HG03460 (cell line): ENCODE measurements at regions not wholly inside any gene's neighbourhood (a gene's known extent, or its start where the extent isn't known, plus 50 kb on each side); places are given as distances from the start of the nearest gene placed in this dataset.

Source experiments
- ATAC-seq: cut with Tn5 transposase; IDR thresholded peaks from one replicate; pipeline ENCODE4 v1.9.1; 2021; ENCODE audit not compliant: unreplicated experiment

DNA sequence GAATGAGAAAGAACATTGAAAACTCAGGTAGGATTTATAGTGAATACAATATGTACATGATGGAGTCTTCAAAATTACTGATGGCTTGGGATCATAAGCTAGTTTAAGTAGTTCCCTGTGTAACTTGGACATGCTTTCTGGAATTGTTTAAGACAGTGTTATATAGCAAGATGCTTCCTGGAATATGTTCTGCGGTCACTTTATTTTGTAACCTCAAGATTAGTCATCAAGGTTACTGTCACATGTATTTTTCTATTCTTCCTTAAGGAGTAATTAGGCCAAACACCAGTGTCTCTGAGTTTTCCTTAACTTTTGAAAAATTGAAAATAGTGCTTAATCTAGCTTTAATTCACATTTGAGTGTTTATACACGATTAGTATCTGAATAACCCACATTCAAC, 760.3 kb upstream of the ARRDC4 start:
- ATAC-seq = no peak

DNA sequence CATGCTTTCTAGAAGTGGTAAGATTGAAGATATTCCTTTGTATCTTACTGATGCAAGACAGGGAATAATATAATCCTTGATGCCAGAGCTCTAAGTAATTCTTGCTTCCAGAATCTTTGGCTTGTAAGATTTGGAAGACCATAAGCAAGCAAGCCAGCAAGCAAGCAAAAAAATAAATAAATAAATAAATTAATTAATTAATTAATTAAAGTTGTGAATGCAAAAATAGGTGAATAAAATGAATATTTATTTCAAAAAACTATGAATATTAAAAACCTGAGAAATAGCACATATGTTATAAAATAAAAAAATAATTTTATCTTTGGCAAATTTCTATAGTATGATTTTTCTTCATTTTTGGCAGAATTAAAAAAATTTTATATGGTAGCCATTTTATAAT, 750.2 kb upstream of the ARRDC4 start:
- ATAC-seq = no peak

DNA sequence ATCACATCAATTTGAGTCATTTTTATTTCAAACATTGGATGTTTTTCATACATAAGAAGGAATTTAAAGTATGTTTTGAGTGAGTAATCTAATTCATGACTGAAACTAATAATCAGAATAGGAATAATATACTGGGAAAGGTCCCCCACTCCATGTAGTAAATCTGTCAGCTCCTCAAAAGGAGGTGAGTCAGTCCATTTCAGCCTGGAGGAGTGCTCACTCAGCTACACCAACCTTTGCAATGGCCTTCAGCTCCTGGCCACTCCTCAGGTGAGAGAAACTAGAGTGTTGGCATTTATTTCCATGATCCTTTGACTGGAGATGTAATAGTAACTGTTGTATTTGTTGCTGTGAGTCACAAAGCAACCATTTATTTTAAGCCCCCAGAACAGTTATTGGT, 744.9 kb upstream of the ARRDC4 start:
- ATAC-seq = no peak

DNA sequence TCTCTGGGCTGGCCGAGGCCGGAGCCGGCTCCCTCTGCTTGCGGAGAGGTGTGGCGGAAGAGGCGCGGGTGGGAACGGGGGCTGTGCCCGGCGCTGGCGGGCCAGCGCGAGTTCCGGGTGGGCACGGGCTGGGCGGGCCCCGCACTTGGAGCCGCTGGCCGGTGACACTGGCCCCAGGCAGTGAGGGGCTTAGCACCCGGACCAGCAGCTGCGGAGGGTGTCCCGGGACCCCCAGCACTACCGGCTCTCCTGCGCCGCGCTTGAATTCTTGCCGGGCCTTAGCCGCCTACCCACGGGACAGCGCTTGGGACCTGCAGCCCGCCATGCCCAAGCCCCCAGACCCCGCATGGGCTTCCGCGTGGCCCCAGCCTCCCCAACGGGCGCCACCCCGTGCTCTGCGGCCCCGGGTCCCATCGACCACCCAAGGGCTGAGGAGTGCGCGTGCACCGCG, 736.3 kb upstream of the ARRDC4 start:
- no peak for ATAC-seq

DNA sequence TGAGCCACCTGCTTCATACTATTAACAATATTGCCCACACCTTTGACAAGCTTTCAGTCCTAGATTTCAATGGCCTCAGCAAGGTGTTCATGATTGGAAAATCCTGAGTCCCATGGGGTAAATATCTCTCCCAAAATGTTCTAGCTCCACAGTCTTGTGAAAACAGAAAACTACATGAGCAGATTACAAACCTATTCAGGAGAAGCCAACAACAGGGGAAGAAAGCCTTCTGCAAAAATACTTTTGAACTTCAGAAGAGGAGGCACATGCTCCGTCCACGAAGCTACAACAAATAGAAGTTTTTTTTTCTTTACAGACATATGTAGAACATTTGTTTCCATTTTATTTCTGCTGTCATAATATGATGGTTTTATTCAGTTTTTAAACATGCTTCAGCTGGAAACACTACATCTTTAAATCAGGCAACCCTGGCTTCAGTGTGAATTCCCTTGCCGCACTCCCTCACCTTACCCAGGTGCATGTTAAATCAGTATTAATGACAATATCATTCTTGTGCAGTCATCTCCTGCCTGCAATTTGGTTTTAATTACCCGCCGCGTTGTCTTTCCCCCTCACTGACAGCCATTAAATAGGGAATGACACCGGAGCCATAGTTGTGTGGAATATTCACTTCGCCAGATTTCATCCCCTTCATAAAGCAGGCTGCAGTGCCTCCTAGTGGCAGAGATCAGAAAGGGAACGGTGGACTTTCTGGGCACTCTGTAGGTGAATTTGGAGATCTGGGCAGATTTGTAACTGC, 725.5 kb upstream of the ARRDC4 start:
- no peak for ATAC-seq

DNA sequence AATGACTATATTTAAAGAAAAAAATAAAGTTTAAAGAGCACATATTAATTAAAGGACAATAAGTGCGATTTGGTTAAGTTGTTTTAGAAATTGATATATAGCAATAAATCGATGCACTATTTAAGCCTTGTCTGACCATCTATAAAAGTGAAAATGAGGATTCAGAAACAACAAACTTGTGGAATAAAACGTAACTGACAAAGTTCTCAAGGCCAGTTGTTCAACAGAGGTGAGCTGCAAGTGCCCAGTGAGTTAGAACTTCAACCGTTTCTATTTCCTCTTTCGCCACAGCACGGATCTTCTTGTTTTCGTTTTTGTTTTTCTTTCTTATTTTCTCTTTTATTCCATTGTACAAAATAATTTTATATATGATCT, 724.9 kb upstream of the ARRDC4 start:
- ATAC-seq = no peak

DNA sequence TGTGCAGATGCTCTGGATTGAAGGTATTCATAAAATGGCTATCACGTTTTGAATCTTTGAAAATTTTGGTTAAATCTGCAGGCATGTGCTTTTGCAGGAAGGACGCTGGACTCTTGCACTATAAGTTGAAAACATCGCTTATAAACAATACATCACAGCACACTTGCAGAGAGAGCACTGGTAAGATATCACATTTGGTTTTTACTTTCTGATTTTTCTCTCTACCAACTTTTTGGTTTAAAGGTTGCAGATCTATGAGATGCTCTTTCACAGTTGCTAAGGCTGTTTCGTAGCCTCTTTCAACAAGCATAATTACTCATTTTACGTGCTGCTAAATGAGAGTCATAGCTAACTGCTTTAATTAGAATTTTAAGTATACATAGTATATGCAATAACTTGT, 724.4 kb upstream of the ARRDC4 start:
- ATAC-seq = no peak

DNA sequence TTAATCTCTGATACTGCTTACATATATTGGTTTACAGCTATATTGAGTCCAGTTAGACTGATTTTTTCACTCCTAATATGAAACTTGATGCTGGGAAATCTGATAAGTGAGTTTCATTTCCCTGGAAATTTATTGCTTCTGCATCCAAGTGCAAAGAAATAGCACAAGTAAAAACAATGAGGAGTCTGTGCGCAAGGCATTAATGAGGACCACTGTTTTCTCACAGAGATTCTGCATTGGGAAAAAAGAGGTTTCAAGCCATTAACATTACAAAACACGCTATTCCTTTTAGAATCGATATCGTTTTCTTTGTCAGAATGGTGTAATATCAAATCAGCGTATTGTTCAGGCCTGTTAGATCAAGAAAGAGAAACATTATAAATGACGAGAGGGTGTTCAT, 723.3 kb upstream of the ARRDC4 start:
- ATAC-seq = no peak

DNA sequence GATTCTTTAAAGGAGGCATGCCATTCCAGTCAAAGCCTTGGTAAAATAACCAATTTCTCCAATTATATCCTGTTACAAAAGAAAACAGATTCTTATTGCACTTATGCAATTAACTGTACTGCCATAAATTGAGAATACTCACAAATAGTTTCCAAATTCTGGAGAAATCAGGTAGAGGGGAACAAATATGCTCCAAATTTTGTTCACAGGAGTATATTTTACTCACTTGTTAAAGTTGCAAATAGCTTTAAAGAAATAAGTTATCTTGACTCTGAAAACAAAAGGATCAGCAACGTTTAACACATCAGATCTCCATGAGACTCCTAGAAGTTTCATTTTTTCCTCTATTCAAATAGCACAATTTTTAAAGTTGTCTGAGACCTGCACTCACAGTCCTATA, 712.1 kb upstream of the ARRDC4 start:
- no peak for ATAC-seq

DNA sequence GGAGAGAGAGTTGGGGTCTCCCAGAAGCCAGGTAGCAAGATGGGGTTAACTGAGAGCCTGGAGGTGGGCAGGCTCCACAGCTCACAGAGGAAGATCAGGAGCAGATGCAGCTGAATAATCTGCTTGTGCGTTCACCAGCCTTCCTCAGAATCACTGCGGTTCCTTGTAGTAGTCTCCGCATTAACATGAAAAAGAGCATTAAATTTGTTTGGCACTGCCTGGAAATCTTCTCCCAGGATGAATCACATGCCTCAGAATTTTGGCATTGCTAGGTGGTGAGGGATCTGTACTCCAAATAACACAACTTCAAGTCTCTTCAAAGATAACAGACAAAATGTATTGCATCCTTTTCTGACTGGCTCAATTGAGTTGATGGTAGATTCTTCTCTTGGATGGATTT, 700.6 kb upstream of the ARRDC4 start:
- ATAC-seq = no peak

DNA sequence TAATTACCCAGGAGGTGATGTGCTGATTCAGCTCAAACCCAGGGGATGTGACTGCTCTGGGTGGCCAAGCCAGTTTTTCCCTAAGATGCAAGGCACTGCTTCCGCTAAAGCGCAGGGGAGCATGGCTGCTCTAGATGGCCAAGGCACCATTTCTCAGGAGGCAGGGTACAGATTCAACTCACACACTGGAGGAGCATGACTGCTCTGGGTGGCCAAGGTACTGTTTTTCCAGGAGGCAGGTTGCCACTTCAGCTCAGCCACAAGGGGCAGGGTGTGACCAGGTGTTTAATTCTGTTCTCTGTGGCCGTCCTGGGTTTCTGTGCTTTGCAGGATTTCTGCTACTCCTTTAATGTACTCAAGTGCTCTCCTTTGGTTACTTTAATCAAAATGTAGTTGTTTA, 659.3 kb upstream of the ARRDC4 start:
- ATAC-seq = no peak

DNA sequence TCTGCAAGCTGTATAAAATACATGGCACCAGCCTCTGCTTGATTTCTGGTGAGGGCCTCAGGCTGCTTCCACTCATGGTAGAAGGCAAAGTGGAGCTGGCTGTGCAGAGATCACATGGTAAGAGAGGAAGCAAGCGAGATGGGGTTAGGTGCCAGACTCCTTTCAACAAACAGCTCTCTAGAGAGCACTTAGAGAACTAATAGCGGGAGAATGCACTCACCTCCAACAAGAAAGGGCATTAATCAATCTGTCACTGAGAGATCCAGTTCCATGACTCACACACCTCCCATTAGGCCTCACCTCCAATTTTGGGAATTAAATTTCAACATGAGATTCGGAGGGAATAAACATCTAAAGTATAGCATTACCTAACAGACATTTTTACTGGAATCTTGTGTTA, 644.1 kb upstream of the ARRDC4 start:
- ATAC-seq = no peak

DNA sequence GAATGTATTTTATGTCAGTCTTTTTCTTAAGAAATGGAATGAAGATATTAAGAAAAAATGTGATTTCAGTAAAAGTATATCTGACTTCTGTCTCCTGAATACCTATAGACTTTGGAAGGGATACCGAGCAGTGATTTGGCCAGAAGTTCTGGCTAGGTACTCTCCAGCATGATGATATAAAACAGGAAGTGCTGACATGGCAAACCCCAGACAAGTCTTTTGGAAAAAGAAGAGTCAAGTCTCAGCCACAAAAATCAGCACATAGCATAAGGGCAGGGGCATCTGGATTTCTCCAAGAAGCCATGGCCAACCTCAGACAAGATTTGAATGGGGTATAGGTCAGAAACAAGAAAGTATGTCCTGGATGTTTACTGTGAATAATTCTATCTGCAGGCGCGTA, 643.3 kb upstream of the ARRDC4 start:
- ATAC-seq = no peak

DNA sequence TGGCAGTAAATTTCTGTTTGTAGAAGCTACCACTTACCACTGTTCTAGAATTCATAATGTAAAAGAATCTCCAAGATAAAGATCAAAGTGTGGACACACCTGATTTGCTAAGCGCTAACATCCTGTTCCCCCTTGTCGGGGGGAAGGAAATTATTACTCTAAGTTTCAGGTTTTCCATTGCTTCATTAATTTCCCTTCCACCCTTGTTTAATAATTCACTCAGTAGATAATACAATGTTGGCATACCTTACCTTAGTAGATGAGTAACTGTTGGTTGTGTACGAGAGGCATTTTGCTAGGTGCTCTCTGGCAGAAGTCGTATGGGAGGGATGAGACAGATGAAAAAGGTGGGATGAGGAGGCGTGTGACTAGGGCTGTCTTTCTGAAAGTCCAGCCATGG, 641.2 kb upstream of the ARRDC4 start:
- ATAC-seq = no peak

DNA sequence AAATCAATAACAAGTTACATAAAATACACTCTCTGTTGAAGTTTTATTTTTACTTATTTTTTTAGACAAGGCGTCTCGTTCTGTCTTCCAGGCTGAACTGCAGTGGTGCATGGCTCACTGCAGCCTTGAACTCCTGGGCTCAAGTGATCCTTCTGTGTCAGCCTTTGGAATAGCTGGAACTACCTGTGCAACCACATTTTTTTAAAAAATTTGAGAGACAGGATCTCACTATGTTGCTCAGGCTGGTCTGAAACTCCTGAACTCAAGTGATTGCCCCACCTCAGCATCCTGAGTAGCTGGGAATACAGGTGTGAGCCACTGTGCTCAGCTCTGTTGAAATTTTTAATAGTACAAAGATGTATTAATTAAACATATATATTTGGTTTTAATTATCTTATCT, 614.3 kb upstream of the ARRDC4 start:
- ATAC-seq = no peak

DNA sequence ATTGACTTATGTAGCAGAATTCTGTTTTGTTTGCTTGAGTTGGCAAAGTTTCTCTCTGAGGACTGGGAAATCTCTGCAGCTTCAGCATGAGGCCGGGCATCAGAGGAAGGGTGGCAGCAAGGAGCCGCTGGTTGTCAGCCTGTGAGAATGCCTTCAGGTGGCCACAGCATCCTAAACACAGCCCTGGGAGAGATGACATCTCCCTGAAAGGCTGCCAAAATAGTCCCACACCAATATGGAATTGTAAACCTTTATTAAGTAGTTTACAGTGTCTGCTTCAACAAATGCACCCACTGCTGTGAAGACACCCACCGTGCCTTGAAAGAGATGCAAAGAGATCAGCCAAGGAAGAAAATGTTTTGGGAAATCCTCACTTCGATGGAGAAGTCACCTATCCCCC, 609.7 kb upstream of the ARRDC4 start:
- ATAC-seq = no peak

DNA sequence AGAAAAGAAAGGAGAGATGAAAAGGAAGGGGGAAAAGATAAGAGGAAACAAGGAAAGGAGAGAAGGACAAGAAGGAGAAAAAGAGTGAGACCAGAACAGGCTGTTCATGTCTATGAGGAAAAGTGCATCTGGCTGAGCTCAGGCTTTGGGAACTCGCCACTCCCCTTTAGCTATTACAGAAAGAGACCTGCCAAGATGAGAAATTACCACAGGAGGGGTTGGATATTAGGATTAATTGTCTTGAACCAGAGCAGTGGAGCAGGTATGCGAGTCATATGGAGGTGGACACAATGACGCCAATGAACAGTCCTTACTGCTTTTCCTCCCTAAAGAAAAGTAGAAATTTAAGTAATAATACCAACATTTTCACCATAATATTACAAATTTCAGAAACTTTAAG, 577.0 kb upstream of the ARRDC4 start:
- no peak for ATAC-seq

DNA sequence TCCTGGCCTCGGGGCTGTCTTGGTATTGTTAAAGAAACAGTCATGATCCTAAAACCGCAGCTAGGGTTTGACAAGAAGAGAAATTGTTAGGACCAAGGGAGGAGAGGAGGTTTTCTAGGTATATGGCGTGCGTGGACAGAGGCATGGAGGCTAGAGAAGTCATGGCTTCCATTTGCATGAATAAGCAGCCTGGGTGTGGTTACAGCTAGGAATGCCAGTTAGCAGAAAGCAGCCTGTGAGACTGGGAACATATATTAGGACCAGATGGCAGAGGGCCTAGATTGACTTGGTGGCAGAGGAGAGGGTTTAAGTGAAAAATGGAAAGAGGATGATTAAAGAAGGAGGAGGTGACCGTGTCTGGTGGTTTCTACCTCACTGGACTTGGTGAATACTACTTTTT, 573.6 kb upstream of the ARRDC4 start:
- no peak for ATAC-seq

DNA sequence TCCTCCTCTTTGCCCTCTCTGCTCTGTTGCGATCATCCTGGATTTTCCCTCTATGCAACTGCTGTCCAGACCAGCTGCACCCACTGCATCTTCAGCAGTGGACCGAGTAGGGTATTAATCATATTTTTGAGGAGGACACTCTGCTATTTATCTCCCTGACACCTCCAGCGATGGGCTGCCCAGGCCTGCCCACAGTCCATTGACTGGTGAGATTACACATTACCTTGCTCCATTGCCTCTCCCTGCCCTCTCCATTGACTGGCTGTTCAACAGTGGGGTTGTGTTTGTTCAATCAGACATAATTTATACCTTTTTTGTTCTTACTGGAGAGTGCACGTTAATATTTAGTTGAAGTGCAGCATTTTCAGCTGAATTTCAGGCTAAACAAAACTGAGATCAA, 559.3 kb upstream of the ARRDC4 start:
- no peak for ATAC-seq

DNA sequence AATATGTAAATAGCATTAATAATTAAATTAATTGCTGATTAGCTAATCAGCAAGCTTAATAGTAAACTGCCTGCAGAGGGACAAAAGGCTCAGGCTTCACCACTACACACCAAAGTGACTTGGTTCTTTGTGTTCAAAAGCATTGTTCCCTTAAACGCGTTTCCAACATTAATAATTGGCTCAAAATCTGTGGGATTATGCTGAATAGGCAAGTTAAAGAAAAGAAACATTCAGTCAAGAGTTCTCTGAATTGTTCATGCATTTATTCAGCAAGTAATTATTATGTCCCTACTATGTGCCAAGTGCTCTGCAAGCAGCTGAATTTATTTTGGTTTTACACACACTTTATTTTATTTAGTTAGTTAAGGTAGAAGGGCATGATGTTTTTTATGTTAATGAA, 558.5 kb upstream of the ARRDC4 start:
- no peak for ATAC-seq

DNA sequence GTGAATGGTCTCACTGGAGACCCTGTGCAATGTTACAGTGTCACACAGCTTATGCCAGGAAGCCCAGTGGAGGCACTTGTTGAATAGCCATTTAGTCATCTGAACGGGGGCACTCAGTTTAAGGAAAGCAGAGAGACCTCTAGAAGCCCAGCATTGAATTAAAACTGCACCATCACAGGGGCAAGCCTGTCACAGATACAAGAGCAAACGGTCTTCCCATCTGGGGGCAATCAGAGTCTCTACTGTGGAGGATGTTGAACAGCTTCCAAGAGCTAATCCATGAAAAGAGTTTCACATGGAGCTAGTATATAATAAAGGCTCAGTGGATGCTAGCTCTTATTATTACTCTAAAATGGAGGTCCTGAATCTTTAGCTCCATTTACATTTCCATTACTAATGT, 553.7 kb upstream of the ARRDC4 start:
- no peak for ATAC-seq

DNA sequence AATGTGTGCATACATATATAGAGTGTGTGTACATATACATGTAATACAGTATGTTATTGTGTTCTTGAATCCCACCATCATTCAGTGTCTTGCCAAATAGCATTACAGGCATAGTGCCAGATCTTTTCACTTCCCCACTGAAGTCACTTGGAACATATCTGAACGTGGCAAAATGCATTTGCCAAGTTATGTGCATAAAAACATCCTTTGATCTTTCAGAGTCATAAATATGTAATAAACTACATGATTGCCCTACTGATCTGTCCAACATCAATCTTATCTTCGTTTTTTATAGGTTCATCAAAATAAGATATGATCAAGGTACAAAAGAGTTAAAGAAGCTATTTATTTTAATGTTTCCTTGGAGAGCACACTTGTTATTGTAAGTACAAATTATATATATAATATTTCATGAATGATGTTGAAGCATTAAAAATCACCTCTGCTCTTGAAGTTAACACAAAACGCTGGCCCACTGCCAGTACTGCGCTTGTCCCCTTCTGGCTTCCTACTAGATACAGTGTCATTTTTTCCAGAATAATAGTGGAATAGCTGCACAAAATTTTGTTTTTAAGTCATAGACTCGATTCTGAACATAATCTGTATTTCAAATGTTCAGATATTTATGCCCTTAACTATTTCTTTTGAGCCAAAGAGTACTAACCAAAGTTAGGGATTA, 549.5 kb upstream of the ARRDC4 start:
- ATAC-seq = no peak

DNA sequence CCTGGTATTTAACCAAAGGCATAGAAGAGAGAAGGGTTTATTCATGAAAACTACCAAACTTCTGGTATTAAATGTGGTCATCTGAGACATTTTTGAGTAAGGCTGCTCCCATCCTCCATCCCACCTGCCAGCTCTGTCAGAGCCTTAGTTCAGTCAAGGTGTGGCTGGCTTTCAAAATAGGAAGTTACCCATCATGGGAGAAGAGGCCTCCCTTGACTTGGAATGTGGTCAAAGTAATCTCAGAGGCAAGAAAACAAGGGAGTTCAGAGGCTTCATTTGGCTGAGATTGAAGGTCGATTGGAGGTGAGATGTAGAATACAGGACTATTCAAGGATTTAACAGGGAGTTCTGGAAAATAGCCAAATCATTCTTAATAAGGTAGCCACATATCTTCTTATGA, 540.4 kb upstream of the ARRDC4 start:
- ATAC-seq = no peak
